ENCODE measurements at regions not wholly inside any gene's neighbourhood (a gene's known extent, or its start where the extent isn't known, plus 50 kb on each side); places are given as distances from the start of the nearest gene placed in this dataset.

- DNase-seq (ENCODE audit: low spot score) = no peak
These were observed 898.8 kb downstream of the NTRK3 start for GRCh38 chr15:87357637-87358313.

- no peak for DNase-seq (ENCODE audit: low spot score)
These were observed 900.6 kb downstream of the NTRK3 start for GRCh38 chr15:87355946-87356345.

- DNase-seq (ENCODE audit: low spot score) = no peak
These were observed 901.7 kb downstream of the NTRK3 start for GRCh38 chr15:87354661-87355410.

DNA sequence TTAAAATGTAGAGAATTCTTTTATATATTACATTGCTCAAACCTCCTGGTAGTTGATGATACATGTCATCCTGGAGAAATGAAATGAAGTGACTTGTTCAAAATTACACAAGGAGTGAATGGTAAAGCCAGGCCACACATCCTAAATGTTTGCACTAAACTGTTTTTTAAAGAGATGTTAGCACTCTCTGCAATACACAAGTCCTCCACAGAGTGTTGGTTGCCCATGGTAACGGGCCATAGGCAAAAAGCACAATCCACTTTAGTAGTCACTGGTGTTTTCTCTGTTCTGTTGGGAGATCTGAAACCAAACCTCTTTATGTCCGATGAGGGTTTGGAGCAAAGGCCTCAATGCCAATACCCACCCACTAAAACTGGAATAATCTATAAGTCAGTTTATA is 907.4 kb downstream of the NTRK3 start:
- DNase-seq (ENCODE audit: low spot score) = peak; percentile 29

DNA sequence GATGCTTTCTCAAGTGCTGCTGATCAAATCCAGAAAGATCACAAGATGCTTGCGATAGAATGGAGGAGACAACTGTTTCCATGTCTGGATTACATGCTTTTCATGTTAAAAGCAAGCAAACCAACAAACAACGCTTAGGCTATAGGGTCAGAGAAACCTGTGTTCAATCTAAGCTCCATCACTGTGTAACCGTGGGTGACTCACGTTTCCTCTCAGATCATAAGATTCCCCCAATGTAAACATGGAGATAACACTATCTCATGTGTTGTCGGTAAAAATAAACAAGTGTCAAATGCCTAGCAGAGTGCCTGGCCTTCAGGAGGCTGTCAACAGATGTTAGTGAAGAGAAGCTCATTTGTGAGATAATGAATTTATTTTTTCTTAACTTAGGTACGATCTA is 907.8 kb downstream of the NTRK3 start:
- DNase-seq (ENCODE audit: low spot score) = peak; percentile 27

DNA sequence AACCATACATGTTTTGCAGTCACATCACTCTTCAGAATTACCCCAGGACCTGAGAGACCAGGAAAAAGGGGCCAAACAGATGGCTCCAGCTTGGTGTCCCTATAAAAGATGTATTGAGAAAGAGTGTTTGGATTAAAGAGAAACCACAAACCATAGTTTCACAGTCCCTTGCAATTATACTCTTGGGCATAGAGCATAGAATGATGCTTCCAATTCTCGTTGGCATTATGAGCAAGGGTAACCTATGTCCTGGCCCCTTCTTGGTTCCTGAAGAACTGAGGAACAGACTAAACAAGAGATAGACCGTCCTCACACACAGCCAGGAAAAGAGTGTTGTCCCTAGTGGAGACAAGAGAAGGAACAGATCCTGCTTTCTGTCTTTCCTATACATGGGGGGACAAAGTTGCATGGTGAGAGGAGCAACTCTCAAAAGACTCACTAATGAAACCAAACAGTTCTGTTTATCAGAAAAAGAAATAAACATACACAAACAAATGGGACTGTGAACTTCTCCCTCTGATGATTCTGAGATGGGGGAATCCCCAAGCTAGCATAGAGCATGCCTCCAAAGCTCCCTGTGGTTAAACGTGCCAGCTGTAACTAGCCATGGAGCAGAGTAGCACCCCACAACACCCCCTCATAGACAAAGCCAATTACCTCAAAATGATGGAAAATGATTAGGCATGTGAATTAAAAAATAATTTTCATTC is 908.6 kb downstream of the NTRK3 start:
- no peak for DNase-seq (ENCODE audit: low spot score)

DNA sequence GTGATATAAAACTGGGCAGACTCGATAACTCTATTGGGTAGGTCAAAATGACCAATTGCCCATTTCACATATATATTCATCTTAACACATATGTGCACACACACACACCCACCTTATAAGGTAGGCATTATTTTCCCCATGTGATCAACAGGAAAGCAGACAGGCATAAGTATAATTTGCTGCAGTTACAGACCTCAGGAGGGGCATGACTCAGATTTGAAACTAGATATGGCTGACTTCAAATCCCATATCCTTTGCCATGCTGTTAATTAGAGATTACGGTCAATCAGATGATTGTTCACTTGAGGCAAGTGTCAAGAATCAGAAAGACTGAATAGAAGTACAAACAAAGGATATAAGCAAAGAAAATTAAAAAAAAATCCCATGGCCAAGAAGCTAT is 910.6 kb downstream of the NTRK3 start:
- no peak for DNase-seq (ENCODE audit: low spot score)

DNA sequence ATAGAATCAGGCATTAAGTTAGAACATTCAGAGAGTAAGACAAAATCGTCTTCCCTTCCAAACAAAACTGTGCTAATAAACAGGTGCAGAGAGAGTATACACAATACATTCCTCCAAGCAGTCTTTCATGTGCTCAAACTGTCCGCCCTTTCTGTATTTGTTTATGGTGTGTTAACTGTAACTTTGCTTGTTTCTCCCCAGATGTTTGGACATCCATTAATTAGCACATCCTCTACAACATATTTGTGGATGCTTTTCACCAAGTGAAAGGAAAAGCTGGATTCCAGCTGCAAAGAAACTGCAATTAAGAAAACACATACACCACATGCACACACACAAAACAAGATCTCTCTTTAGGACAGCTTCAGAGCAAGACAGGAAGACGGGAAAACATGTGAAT is 912.6 kb downstream of the NTRK3 start:
- DNase-seq (ENCODE audit: low spot score) = no peak

GRCh38 chr15:87340370-87340769 is 916.2 kb downstream of the NTRK3 start:
- DNase-seq (ENCODE audit: low spot score) = no peak

- DNase-seq (ENCODE audit: low spot score) = peak; percentile 91
These were observed 930.3 kb downstream of the NTRK3 start for GRCh38 chr15:87326269-87326668.

GRCh38 chr15:87322870-87323269 is 933.7 kb downstream of the NTRK3 start:
- DNase-seq (ENCODE audit: low spot score) = peak; percentile 83

DNA sequence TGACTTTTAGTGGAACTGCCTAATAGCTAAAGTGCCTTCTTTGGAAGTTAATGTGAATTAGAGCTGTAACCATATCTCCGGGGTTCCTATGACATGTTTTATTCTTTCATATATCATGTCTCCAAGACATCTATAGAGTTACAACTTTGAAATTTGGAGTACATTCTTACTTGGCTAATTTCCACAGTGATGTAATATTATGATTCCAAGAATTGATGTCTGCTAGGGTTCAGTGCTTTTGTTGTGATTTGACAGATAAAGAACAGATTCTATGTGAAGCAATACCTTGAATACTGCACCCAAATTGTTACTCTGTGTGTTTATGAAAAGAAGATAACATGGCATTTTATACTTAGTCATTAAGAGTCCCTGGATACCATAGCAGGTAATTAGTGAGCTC is 934.3 kb downstream of the NTRK3 start:
- DNase-seq (ENCODE audit: low spot score) = peak; percentile 56

DNA sequence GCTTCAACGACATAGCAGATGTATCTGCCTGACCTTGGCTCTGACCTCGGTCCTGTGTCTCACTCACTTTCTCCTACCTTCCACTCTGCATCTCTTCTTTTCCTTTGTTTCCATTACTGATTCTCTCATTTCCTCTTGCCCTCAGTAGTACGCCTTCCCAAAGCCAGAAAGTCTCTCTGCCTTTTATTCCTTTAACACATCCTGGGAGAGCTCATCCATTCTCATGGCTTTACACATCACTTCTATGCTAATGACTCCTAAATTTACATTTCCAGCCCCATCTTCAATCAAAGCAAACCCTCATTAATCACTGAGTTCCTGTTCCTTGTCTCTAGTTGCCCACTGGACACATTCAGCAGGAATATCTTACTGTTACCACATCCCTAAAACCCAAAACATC is 938.6 kb downstream of the NTRK3 start:
- no peak for DNase-seq (ENCODE audit: low spot score)

GRCh38 chr15:87312221-87312620 is 944.3 kb downstream of the NTRK3 start:
- no peak for DNase-seq (ENCODE audit: low spot score)

DNA sequence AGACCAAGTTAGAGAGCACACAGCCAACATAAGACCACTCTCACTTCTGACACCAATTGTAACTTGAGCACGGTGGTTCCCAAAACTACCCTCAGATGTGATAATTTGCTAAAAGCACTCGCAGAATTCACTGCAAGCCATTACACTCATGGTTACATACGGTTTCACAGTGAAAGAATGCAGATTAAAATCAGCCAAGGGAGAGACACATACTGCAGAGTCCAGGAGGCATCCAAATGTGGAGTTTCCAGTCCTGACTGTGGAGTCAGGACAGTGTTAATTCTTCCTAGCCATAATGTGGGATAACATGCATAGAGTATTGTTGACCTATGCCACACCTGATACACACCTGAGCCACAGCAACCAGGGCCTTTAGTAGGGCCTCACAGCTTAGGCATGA is 956.4 kb downstream of the NTRK3 start:
- DNase-seq (ENCODE audit: low spot score) = no peak

DNA sequence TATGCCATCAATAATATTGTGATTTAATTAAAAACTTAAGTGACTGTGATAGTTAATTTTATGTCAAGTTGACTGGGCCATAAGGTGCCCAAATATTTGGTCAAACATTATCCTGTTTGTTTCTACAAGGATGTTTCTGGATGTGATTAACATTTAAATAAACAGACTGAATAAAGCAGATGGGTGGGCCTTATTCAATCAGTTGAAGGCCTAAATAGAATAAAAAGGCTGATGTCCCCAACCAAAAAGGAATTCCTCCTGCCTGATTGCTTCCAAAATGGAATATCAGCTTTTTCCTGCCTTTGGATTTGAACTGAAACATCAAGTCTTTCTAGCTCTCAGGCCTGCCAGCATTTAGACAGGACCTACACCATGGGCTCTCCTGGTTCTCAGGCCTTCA is 961.7 kb downstream of the NTRK3 start:
- no peak for DNase-seq (ENCODE audit: low spot score)

GRCh38 chr15:87293031-87293430 is 963.5 kb downstream of the NTRK3 start:
- DNase-seq (ENCODE audit: low spot score) = no peak

- DNase-seq (ENCODE audit: low spot score) = no peak
These were observed 969.4 kb downstream of the NTRK3 start for GRCh38 chr15:87287156-87287555.

GRCh38 chr15:87269566-87269965 is 987.0 kb downstream of the NTRK3 start:
- DNase-seq (ENCODE audit: low spot score) = no peak

DNA sequence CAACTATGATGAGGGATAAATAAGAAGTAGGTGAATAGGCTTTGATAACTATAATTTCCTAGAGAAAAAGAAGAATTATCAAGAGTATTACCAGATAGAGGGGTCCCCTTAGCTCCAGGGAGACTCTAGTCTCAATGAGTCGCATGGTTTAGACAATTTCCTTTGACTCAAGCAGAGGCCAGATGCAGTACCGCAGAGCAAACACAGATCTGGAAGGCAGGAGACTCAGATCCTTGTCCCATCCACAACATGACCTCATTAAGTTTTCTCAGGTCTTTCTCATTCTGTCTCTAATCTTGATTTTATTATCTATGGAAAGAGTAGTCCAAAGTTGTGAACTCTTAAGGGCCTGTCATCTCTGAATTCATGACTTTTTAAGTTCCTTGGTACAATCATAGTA is 987.9 kb downstream of the NTRK3 start:
- no peak for DNase-seq (ENCODE audit: low spot score)

GRCh38 chr15:87267798-87268197 is 988.7 kb downstream of the NTRK3 start:
- no peak for DNase-seq (ENCODE audit: low spot score)

GRCh38 chr15:87263871-87264270 is 992.7 kb downstream of the NTRK3 start:
- DNase-seq (ENCODE audit: low spot score) = no peak

DNA sequence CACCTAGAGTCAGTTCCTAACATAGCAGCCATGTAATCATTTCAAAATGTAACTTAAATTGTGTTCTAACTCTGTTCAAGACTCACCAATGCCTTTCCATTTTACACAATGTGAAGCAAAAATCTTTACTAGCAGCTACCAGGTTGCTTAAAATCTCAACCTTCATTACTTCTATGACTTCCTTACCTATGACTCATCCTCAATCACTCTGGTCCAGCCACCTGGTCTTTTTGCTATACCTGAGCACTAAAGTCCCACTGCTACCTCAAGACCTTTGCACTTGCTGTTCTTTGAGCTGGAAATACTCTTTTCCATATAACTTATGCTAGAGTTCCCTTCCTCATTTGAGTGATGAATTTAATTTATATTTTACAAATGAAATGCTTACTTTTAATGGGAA is 993.2 kb downstream of the NTRK3 start:
- DNase-seq (ENCODE audit: low spot score) = no peak
